ENCODE measurements at regions not wholly inside any gene's neighbourhood (a gene's known extent, or its start where the extent isn't known, plus 50 kb on each side); places are given as distances from the start of the nearest gene placed in this dataset.

DNA sequence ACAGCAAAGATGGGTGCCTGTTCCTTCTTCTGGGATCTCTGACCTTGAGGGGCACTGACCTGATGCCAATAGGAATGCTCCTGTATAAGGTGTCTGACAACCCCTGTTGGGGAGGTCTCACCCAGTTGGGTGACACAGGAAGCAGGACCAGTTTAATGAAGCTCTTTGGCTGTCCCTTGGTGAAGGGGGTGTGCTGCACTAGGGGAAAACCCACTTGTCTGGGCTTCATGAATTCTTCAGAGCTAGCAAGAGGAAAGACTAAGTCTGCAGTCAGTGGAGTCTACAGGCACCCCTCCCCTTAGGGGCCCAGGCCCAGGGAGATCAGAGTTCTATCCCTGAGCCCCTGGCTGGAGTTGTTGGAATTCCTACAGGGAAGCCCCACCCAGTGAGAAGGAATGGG lies 550.8 kb upstream of the CHAC2 start:
- TF ChIP-seq CTCF (IDR thresholded peaks at IDR 0.05; ENCODE audit: insufficient read depth, low read length, poor library complexity, severe bottlenecking) (no peak), EZH2phosphoT487 (conservative IDR thresholded peaks at IDR 0.05; ENCODE audit: low read length) (no peak)

Measured in SU-DHL-6 (cell line).